OCI-LY7 (cell line): ENCODE measurements at regions not wholly inside any gene's neighbourhood (a gene's known extent, or its start where the extent isn't known, plus 50 kb on each side); places are given as distances from the start of the nearest gene placed in this dataset.

ENCODE experiments used
- CTCF ChIP-seq: fragments of 200-600 bp; sonication (generic); conservative IDR thresholded peaks from 2 replicates; pipeline ENCODE4 v1.5.1; 2014; ENCODE audit warnings: mild to moderate bottlenecking, antibody characterized with exemption, low read length, moderate library complexity, mixed read lengths
- EZH2phosphoT487 ChIP-seq: fragments of 200-600 bp; sonication (generic); IDR thresholded peaks from 2 replicates; pipeline ENCODE4 v1.6.1; 2018; ENCODE audit warnings: low read depth, borderline replicate concordance, mild to moderate bottlenecking, mixed run types, antibody characterized with exemption, low read length, moderate library complexity, mixed read lengths

DNA sequence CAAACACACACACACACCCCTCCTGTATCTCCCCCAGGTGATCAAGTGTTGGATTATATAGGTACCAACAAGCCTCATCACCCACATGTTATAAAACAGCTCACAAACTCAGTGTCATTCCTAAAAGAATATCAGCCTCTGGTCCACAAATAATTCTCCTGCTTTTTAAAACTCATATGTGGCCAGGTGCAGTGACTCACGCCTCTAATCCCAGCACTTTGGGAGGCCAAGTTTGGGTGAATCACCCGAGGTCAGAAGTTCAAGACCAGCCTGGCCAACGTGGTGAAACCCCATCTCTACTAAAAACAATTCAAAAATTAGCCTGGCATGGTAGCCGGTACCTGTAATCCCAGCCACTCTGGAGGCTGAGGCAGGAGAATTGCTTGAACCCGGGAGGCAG is 87.8 kb downstream of the LRATD1 start:
- TF ChIP-seq CTCF (no peak), EZH2phosphoT487 (no peak)
